HG02840 (cell line): ENCODE measurements at regions not wholly inside any gene's neighbourhood (a gene's known extent, or its start where the extent isn't known, plus 50 kb on each side); places are given as distances from the start of the nearest gene placed in this dataset.
"Not testable (repeated sequence)": the region's sequence is repeated elsewhere in the genome, so short reads cannot be mapped to it uniquely, and the experiment has no call there.

Experiments used
- ATAC-seq: cut with Tn5 transposase; IDR thresholded peaks from one replicate; pipeline ENCODE4 v1.9.1; 2021; ENCODE audit warnings: mild to moderate bottlenecking, moderate library complexity, moderate number of reproducible peaks; ENCODE audit not compliant: unreplicated experiment, low FRiP score

DNA sequence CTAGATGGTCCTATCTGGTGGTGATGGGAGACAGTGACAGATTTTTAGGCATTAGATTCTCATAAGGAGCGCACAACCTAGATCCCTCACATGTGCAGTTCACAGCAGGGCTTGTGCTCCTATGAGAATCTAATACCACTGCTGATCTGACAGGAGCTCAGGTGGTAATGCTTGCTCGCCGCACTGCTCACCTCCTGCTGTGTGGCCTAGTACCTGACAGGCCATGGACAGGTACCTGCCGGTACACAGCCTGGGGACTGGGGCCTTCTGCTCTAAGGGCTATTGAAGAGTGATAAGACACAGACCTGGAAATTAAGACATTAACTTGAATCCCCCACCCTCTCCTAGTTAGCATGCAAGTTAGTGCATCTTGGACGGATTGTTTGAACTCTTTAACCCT, 64.4 kb downstream of the KLRB1 start:
- ATAC-seq = not testable (repeated sequence)

- not testable (repeated sequence) for ATAC-seq
Measured at GRCh38 chr12:9542827-9543226, 64.9 kb downstream of the KLRB1 start.

DNA sequence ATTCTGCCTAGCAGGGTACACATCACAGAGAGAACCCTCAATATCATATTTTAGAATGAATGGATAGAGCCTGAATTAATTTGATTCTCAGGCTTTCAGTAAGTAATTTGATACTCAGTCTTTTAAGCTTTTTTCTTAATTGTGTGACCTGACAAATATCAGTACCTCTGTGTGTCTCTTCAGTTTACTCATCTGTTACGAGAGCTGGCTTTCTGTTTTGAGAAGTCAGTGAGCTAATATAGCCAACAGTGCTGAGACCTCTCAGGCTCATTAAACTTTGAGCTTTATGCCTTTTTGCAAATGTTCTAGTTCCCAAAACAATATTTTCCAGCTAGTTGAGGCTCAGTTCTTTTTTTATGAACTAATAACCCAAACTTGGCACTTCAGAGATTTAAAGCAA, 91.8 kb downstream of the KLRB1 start:
- ATAC-seq = not testable (repeated sequence)

DNA sequence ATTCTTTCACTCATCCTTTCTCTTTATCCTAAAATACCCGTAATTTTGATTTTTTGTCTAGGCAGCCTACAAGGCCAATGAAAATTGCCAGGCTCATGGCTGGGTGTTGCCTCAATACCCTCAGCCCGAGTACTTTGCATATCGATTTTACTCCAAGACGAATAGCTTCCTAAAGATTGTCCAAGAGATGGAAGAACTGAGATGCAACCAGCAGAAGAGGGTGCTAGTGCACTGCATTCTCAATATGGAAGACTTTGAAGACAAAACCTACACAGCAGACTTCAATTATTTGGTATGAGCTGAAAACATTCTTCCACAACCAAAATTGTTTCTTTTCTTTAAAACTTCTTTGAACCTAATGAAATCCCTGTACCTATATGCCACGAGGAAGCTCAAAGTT, 95.0 kb downstream of the KLRB1 start:
- ATAC-seq = not testable (repeated sequence)

GRCh38 chr12:9510392-9511011, 97.2 kb downstream of the KLRB1 start:
- ATAC-seq = not testable (repeated sequence)

DNA sequence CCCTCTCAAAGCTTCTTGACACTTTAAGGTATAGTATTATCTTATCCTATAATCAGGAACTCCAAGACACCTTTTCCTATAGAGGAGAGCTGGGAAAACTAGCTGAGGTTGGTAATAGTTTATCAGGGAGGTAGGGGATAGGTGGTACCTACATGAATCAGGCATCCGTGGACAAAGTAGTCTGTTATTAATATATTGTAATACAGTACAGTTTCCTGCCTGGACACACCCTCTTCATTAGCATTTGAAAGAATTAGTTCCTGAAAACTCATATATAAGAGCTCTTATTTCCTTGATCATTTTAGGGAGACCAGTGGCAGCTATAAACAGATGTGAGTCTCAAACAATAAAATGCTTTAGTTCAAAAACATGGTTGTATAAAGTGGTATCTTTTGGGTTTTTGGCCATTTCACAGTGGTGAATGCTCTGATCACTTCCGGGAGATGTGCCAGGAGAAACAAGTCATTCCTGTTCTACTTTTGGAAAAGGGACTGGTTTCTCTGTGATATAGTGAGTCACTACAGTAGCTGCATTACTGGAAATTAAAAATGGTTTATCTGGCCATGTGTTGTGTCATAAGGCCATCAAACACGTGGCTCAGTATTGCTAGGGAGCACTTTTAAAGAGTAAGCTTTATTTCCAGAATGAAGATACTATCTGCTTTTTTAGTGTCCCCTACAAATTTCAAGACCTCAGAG, 98.1 kb downstream of the KLRB1 start:
- no peak for ATAC-seq

DNA sequence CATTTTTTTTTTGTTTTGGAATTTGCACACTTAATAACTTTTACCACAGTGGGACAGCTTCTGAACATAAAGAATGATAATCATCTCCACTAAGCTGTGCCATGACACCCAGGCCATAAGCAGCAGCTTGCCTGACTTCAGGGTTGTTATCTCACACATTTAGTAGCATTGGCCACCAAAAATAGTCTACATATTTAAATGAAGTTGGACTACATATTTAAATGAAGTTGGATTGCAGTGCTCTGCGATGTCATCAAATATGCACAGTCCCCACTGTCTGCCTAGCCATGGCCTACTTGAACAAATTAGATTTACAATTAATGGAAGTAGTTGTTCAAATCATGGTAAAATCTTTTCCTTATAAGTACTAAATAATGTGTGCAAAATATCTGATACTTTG, 101.0 kb downstream of the KLRB1 start:
- ATAC-seq = no peak

DNA sequence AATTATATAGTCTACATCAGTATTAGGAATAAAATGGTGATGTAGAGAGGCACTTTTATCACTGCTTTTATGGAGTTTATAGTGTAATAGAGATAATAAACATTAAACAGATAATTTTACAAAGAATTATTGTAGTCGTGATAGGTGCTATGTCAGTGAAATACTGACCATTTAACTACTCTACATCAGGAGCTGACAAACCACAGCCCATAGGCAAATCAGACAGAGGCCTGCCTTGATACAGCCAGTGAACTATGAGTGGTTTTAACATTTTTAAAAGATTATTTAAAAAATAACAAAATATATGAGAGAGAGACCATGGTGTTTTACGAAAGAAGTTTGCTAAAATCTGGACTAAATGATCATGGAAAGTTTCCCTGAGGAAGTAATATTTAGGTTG, 104.3 kb downstream of the KLRB1 start:
- ATAC-seq = not testable (repeated sequence)

GRCh38 chr12:9502845-9503244, 104.9 kb downstream of the KLRB1 start:
- not testable (repeated sequence) for ATAC-seq

GRCh38 chr12:9493325-9493724, 114.4 kb downstream of the KLRB1 start:
- not testable (repeated sequence) for ATAC-seq

- ATAC-seq = not testable (repeated sequence)
Measured at GRCh38 chr12:9481289-9481688, 126.4 kb downstream of the KLRB1 start.

DNA sequence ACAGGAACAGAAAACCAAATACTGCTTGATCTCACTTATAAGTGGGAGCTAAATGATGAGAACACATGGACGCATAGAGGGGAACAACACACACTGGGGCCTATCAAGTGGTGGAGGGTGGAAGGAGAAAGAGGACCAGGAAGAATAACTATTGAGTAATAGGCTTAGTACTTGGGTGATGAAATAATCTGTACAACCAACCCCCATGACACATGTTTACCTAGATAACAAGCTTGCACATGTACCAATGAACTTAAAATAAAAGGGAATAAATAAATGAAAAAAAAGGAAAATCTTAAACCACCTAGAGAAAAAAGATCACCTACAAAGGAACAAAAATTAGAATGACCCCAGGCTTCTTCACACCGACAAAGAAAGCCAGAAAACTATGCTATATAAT, 133.5 kb downstream of the KLRB1 start:
- ATAC-seq = not testable (repeated sequence)

- not testable (repeated sequence) for ATAC-seq
Measured at GRCh38 chr12:9473638-9474037, 134.1 kb downstream of the KLRB1 start.

GRCh38 chr12:9471501-9471900, 136.2 kb downstream of the KLRB1 start:
- ATAC-seq = not testable (repeated sequence)

- ATAC-seq = not testable (repeated sequence)
Measured at GRCh38 chr12:9470367-9470766, 137.3 kb downstream of the KLRB1 start.

GRCh38 chr12:9469956-9470355, 137.8 kb downstream of the KLRB1 start:
- not testable (repeated sequence) for ATAC-seq

DNA sequence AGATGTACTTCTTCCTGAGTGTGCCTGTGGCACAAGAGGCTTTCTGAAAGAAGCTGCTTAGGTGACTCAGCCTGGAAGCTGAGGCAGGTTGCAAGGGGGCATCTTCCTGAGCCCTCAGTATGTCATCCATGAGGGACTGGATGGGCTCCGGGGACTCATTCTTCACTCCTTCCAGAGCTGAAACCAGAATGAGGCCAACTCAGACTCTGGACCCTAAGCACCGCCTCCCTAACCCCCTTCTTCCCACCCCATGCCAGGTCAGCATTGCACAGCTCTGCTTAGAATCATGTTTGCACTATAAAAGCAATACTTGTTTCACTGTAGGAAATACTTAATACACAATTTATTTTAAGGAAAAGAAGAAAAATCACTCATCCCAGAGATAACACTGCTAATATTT, 138.3 kb downstream of the KLRB1 start:
- ATAC-seq = not testable (repeated sequence)

DNA sequence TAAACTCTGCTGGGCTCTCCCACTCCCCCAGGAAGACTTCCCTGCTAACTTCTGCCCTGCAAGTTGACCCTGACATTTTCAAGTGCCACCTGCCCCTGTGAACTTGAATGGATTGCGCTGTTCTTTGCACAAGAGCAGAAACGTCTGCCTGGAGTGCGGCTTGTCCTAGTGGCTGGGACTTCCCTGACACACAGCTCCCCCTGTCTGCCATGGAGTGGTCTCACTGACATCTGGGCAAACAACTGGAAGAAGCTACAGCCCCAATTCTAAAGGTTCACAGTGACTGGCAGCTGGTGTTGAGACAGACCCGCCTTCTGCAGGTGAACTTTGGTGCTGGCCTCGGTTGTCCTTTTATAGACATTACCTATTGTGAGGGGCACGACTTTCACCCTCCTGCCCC, 138.7 kb downstream of the KLRB1 start:
- not testable (repeated sequence) for ATAC-seq

GRCh38 chr12:9468144-9468543, 139.6 kb downstream of the KLRB1 start:
- ATAC-seq = not testable (repeated sequence)

DNA sequence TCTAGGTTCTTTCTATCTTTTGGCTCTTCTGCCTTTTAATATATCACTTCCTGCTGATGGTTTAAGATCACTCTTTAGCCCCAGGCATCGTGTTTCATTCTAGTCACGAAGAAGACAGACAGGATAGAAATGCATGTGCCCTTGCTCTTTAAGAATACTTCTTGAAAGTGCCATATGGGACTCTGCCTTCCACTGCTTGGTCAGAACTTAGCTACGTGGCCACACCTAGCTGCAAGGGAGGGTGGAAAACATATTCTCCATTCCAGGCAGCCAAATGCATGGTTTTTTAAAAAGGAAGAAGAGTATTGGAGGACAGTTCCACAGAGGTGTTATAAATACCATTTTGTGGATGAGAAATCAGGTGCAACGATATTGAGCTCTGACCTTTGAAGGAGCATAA, 143.3 kb downstream of the KLRB1 start:
- no peak for ATAC-seq

GRCh38 chr12:9455516-9455915, 152.2 kb downstream of the KLRB1 start:
- ATAC-seq = not testable (repeated sequence)

DNA sequence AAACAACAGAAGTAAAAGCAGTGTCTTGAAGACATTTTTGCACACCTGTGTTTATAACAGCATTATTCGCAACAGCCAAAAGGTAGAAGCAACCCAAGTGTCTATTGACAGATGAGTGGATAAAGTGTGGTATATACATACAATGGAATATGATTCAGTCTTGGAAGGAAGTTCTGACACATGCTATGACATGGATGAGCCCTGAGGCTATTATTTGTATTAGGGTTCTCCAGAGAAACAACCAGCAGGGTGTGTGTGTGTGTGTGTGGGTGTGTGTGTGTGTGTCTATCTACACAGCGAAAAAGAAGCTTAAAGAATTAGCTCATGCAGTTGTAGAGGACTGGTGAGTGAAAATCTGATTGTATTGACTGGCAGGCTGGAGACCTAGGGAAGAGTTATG, 153.7 kb downstream of the KLRB1 start:
- ATAC-seq = not testable (repeated sequence)
